Endothelial cell of umbilical vein (primary cell): ENCODE measurements at regions not wholly inside any gene's neighbourhood (a gene's known extent, or its start where the extent isn't known, plus 50 kb on each side); places are given as distances from the start of the nearest gene placed in this dataset.
"Not testable (repeated sequence)": the region's sequence is repeated elsewhere in the genome, so short reads cannot be mapped to it uniquely, and the experiment has no call there.

Source experiments
- BruUV-seq: library from RNA; stranded (reverse); fragments of 400-500 nt; replicated peaks from 2 replicates; lab custom pipeline; 2021; lab: Mats Ljungman, UMichigan
- CTCF ChIA-PET: fragments of 300-600, 350-600 bp; sonication (Branson Sonifier 250); formaldehyde crosslinking; loops from one replicate; lab custom pipeline; 2021; ENCODE audit warnings: antibody characterized with exemption, inconsistent platforms; lab: Charles Lee
- POLR2A ChIA-PET: fragments of 300-600, 350-600 bp; sonication (Branson Sonifier 250); formaldehyde crosslinking; loops from one replicate; lab custom pipeline; 2021; ENCODE audit warnings: antibody characterized with exemption, inconsistent platforms; lab: Charles Lee
- DNase-seq: peaks from one replicate; pipeline ENCODE4 v3.0.0-alpha.2; 2011; ENCODE audit warnings: low read depth, low spot score
- FAIRE-seq: peaks from 2 replicates; lab custom pipeline; 2011; peaks lifted over from hg19 to GRCh38; lab: Jason Lieb, UNC
- H2AFZ ChIP-seq: 2 replicates; pipeline ENCODE4 v1.6.0; 2012; ENCODE audit warnings: low read depth, low read length, control low read depth, inconsistent platforms
- H3K27ac ChIP-seq: 2 replicates; pipeline ENCODE4 v1.5.1; 2011; ENCODE audit warnings: low read depth, mild to moderate bottlenecking, control low read depth, low read length, moderate library complexity; ENCODE audit not compliant: insufficient read depth
- H3K27me3 ChIP-seq, 2 experiments: 2 replicates each; pipeline versions ENCODE4 v1.6.0 to v1.6.1; 2011; ENCODE audit warnings: low read length in 2 of 2, mixed read lengths in 1 of 2; ENCODE audit not compliant: control insufficient read depth in 2 of 2, insufficient read depth in 2 of 2
- H3K36me3 ChIP-seq, 2 experiments: 2 replicates in 1 of 2; 3 replicates in 1 of 2; pipeline ENCODE4 v1.5.1; 2011; ENCODE audit warnings: low read length in 2 of 2, mild to moderate bottlenecking in 1 of 2, moderate library complexity in 1 of 2; ENCODE audit not compliant: control insufficient read depth in 2 of 2, insufficient read depth in 2 of 2; ENCODE audit errors: extremely low read depth in 1 of 2
- H3K4me1 ChIP-seq: 3 replicates; pipeline ENCODE4 v1.5.1; 2011; ENCODE audit warnings: mild to moderate bottlenecking, low read length; ENCODE audit not compliant: control insufficient read depth, insufficient read depth; ENCODE audit errors: extremely low read depth
- H3K4me2 ChIP-seq: 2 replicates; pipeline ENCODE4 v1.6.1; 2011; ENCODE audit warnings: low read length, control low read depth, mixed read lengths; ENCODE audit not compliant: insufficient read depth
- H3K4me3 ChIP-seq, 3 experiments: fragments of 200-600 bp in 1 of 3; sonication (generic), shearing (Covaris generic) in 1 of 3; replicated peaks in 1 of 3; 2 replicates each; pipeline ENCODE4 v1.5.1; 2011 to 2016; ENCODE audit warnings: control low read depth in 3 of 3, low read length in 3 of 3, mild to moderate bottlenecking in 2 of 3, inconsistent platforms in 1 of 3, low read depth in 1 of 3, moderate library complexity in 1 of 3; ENCODE audit not compliant: insufficient read depth in 1 of 3
- H3K79me2 ChIP-seq: 2 replicates; pipeline ENCODE4 v1.6.0; 2012; ENCODE audit warnings: low read length, inconsistent platforms; ENCODE audit not compliant: control insufficient read depth, insufficient read depth
- H3K9ac ChIP-seq: replicated peaks from 2 replicates; pipeline ENCODE3; 2011; ENCODE audit warnings: low read length, control low read depth; ENCODE audit not compliant: insufficient read depth; ENCODE audit errors: extremely low read depth
- H3K9me1 ChIP-seq: replicated peaks from 3 replicates; pipeline ENCODE4 v1.6.0; 2011; ENCODE audit warnings: mild to moderate bottlenecking, low read length; ENCODE audit not compliant: control insufficient read depth, insufficient read depth; ENCODE audit errors: extremely low read depth
- H3K9me3 ChIP-seq: replicated peaks from 2 replicates; pipeline ENCODE4 v1.5.1; 2012; ENCODE audit warnings: low read length, inconsistent platforms; ENCODE audit not compliant: control insufficient read depth, insufficient read depth
- H4K20me1 ChIP-seq: replicated peaks from 2 replicates; pipeline ENCODE3; 2011; ENCODE audit warnings: mild to moderate bottlenecking, low read length; ENCODE audit not compliant: control insufficient read depth, insufficient read depth; ENCODE audit errors: extremely low read depth
- CTCF ChIP-seq, 2 donors: IDR thresholded peaks; 1 replicate in 1 of 2; 2 replicates in 1 of 2; pipeline ENCODE4 v1.5.1; 2011; ENCODE audit warnings: low read length in 2 of 2, mild to moderate bottlenecking in 2 of 2, moderate library complexity in 2 of 2, control low read depth in 1 of 2, inconsistent platforms in 1 of 2, low read depth in 1 of 2; ENCODE audit not compliant: insufficient read depth in 1 of 2; ENCODE audit errors: extremely low read depth in 1 of 2
- EZH2 ChIP-seq: IDR thresholded peaks from 2 replicates; pipeline ENCODE4 v1.6.1; 2012; ENCODE audit warnings: borderline replicate concordance, low read depth, mild to moderate bottlenecking, moderate library complexity, low read length, inconsistent platforms; ENCODE audit not compliant: severe bottlenecking
- FOS ChIP-seq: IDR thresholded peaks from 2 replicates; pipeline ENCODE4 v1.6.1; 2011; ENCODE audit warnings: mild to moderate bottlenecking, low read length, moderate library complexity, borderline replicate concordance; ENCODE audit not compliant: insufficient read depth
- GATA2 ChIP-seq: IDR thresholded peaks from 2 replicates; pipeline ENCODE4 v1.7.0; 2011; ENCODE audit warnings: low read depth, mild to moderate bottlenecking, moderate library complexity, mixed read lengths, low read length; ENCODE audit not compliant: insufficient read length, insufficient read depth
- JUN ChIP-seq: IDR thresholded peaks from 2 replicates; pipeline ENCODE4 v1.6.1; 2011; ENCODE audit warnings: borderline replicate concordance, low read depth; ENCODE audit not compliant: insufficient read length, insufficient read depth
- MAX ChIP-seq: IDR thresholded peaks from 2 replicates; pipeline ENCODE4 v1.6.1; 2011; ENCODE audit not compliant: insufficient read depth, insufficient read length
- MYC ChIP-seq: IDR thresholded peaks from one replicate; pipeline ENCODE4 v1.6.1; 2011; ENCODE audit warnings: mild to moderate bottlenecking, low read depth, low read length
- POLR2A ChIP-seq: IDR thresholded peaks from 2 replicates; pipeline ENCODE4 v1.6.1; 2012; ENCODE audit warnings: low read depth, mild to moderate bottlenecking, control low read depth, low read length
- POLR2AphosphoS5 ChIP-seq: IDR thresholded peaks from 2 replicates; pipeline ENCODE4 v1.6.1; 2012; ENCODE audit warnings: low read depth, mild to moderate bottlenecking, control low read depth, low read length, moderate library complexity; ENCODE audit not compliant: insufficient read depth
- dilution Hi-C: fragments of 300-500 bp; cut with MboI; formaldehyde crosslinking; loops from one replicate; pipeline ENCODE4 v1.15.0; 2019; ENCODE audit warnings: low sequenced_read_pairs; ENCODE audit not compliant: extremely low pct_ligation_motif_present
- intact Hi-C: fragments of 100-400 bp; cut with micrococcal nuclease; formaldehyde crosslinking; loops from one replicate; pipeline ENCODE4 v1.10.0; 2022

GRCh38 chr11:64438986-64439771 lies 80.2 kb downstream of the RPS6KA4 start:
- DNase-seq (no peak), FAIRE-seq (no peak)
- Histone ChIP-seq H4K20me1 (no peaks in the 10 kb centered on the region), H3K27ac (no peak overlapping the region), H3K9me3 (no peaks in the 10 kb centered on the region), H3K4me2 (no peak overlapping the region), H2AFZ (no peak overlapping the region), H3K27me3 (peaks cover 0 to 5% of the 10 kb centered on the region in 2 experiments), H3K9me1 (no peaks in the 10 kb centered on the region), H3K4me1 (no peaks in the 10 kb centered on the region), H3K79me2 (no peaks in the 10 kb centered on the region), H3K9ac (no peak overlapping the region), H3K36me3 (no peaks in the 10 kb centered on the region), H3K4me3 (no peak overlapping the region)
- POLR2A ChIA-PET, result no interaction called here
- BruUV-seq, result no TSS peak
- TF ChIP-seq POLR2A (no peak), GATA2 (no peak), EZH2 (no peak), MYC (no peak), CTCF (IDR thresholded peaks at IDR 0.05; ENCODE audit: extremely low read depth in 1 of 2, insufficient read depth in 1 of 2, low read depth in 1 of 2, low read length in 2 of 2) (no peak), POLR2AphosphoS5 (no peak), MAX (no peak), FOS (no peak), JUN (no peak)
- intact Hi-C loops, result no loop called here
- CTCF ChIA-PET, result interaction anchor here (5.2 kb wide), 1 partner anchor 11 kb away, joined by 44 read pairs; no protein-coding TSS in a partner anchor
- dilution Hi-C loops, result no loop called here

- BruUV-seq, H3K4me3 ChIP-seq, POLR2A ChIA-PET, H2AFZ ChIP-seq, H3K27me3 ChIP-seq, H3K9ac ChIP-seq, intact Hi-C loops, H3K9me3 ChIP-seq, H3K4me2 ChIP-seq, DNase-seq, H3K79me2 ChIP-seq, dilution Hi-C loops, H3K9me1 ChIP-seq, H3K27ac ChIP-seq, FAIRE-seq, H4K20me1 ChIP-seq, H3K4me1 ChIP-seq, H3K36me3 ChIP-seq: not testable (repeated sequence)
- CTCF ChIA-PET, result interaction anchor here (0.9 to 5.2 kb wide), 2 partner anchors 10 to 85 kb away, joined by 3 to 44 read pairs; no protein-coding TSS in a partner anchor
Observed at GRCh38 chr11:64439772-64440491, 81.0 kb downstream of the RPS6KA4 start.
